Activated B cell treated with CpG ODN at 0.5 μM for 24 hours (primary cell): ENCODE measurements at regions not wholly inside any gene's neighbourhood (a gene's known extent, or its start where the extent isn't known, plus 50 kb on each side); places are given as distances from the start of the nearest gene placed in this dataset.

Experiments
- ATAC-seq: fragments of 200-7000 bp; cut with Tn5 transposase; one replicate; pipeline ENCODE4 v1.10.0; 2021; ENCODE audit warnings: low read depth, mild to moderate bottlenecking, moderate library complexity
- CTCF ChIA-PET: fragments of 350-600 bp; sonication (Branson Sonifier 250); formaldehyde crosslinking; loops from one replicate; lab custom pipeline; 2021; ENCODE audit warnings: antibody characterized with exemption; lab: Charles Lee
- POLR2A ChIA-PET: fragments of 350-600 bp; sonication (Branson Sonifier 250); formaldehyde crosslinking; loops from one replicate; lab custom pipeline; 2021; ENCODE audit warnings: antibody characterized with exemption; lab: Charles Lee
- DNase-seq: peaks from one replicate; pipeline ENCODE4 v3.0.0; 2022
- H3K27ac Mint-ChIP-seq: one replicate; pipeline ENCODE4 v1.8.0; 2020; ENCODE audit warnings: mixed read lengths
- H3K27me3 Mint-ChIP-seq: one replicate; pipeline ENCODE4 v1.8.0; 2021; ENCODE audit warnings: mixed read lengths
- H3K36me3 Mint-ChIP-seq: one replicate; pipeline ENCODE4 v1.8.0; 2021; ENCODE audit warnings: low read depth, mixed read lengths
- H3K4me1 Mint-ChIP-seq: one replicate; pipeline ENCODE4 v1.8.0; 2021; ENCODE audit warnings: mixed read lengths
- H3K4me3 Mint-ChIP-seq: one replicate; pipeline ENCODE4 v1.8.0; 2020; ENCODE audit warnings: mild to moderate bottlenecking, mixed read lengths
- H3K9me3 Mint-ChIP-seq: one replicate; pipeline ENCODE4 v1.8.0; 2020; ENCODE audit warnings: mixed read lengths
- intact Hi-C: fragments of 100-400 bp; cut with micrococcal nuclease; formaldehyde crosslinking; loops from one replicate; pipeline ENCODE4 v1.15.1; 2024
- TF ChIP-seq, protein P1 (sequence below): fragments of 200-600 bp; IDR thresholded peaks from one replicate; pipeline ENCODE4 v1.8.0; 2022; ENCODE audit warnings: antibody characterized with exemption, mild to moderate bottlenecking

DNA sequence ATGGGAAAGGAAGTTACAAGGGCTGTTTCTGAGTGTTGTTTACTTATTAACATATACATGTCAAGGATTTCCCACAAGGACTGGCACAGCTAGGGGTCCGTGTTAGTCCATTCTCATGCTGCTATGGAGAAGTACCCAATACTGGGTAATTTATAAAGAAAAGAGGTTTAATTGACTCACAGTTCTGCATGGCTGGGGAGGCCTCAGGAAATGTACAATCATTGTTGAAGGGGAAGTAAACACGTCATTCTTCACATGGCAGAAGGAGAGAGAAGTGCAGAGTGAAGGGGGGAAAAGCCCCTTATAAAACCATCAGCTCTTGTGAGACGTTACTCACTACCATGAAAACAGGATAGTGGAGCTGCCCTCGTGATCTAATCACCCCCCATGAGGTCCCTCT, 128.9 kb upstream of the CELF4 start:
- Mint-ChIP-seq H3K36me3 (no peaks in the 10 kb centered on the region), H3K27ac (no peak overlapping the region), H3K27me3 (no peaks in the 10 kb centered on the region), H3K4me1 (no peaks in the 10 kb centered on the region), H3K9me3 (peaks cover 8% of the 10 kb centered on the region), H3K4me3 (no peak overlapping the region)
- ATAC-seq (no peak), DNase-seq (no peak)
- intact Hi-C loops: no loop called here
- ChIA-PET CTCF (no interaction called here), POLR2A (no interaction called here)
- TF ChIP-seq, protein P1, sequence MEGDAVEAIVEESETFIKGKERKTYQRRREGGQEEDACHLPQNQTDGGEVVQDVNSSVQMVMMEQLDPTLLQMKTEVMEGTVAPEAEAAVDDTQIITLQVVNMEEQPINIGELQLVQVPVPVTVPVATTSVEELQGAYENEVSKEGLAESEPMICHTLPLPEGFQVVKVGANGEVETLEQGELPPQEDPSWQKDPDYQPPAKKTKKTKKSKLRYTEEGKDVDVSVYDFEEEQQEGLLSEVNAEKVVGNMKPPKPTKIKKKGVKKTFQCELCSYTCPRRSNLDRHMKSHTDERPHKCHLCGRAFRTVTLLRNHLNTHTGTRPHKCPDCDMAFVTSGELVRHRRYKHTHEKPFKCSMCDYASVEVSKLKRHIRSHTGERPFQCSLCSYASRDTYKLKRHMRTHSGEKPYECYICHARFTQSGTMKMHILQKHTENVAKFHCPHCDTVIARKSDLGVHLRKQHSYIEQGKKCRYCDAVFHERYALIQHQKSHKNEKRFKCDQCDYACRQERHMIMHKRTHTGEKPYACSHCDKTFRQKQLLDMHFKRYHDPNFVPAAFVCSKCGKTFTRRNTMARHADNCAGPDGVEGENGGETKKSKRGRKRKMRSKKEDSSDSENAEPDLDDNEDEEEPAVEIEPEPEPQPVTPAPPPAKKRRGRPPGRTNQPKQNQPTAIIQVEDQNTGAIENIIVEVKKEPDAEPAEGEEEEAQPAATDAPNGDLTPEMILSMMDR: no peak

GRCh38 chr18:37691162-37691561, 125.6 kb upstream of the CELF4 start:
- no peak for ATAC-seq
- H3K4me1 Mint-ChIP-seq: no peaks in the 10 kb centered on the region
- H3K4me3 Mint-ChIP-seq: no peak overlapping the region

GRCh38 chr18:37689841-37690240, 124.2 kb upstream of the CELF4 start:
- intact Hi-C loops: no loop called here
- ChIA-PET POLR2A (no interaction called here), CTCF (no interaction called here)
- TF ChIP-seq, protein P1: no peak
- no peak overlapping the region for H3K4me3 Mint-ChIP-seq
- no peaks in the 10 kb centered on the region for H3K4me1 Mint-ChIP-seq
- peaks cover 5% of the 10 kb centered on the region for H3K9me3 Mint-ChIP-seq
- no peak overlapping the region for H3K27ac Mint-ChIP-seq
- no peaks in the 10 kb centered on the region for H3K27me3 Mint-ChIP-seq
- DNase-seq (no peak), ATAC-seq (no peak)
- no peaks in the 10 kb centered on the region for H3K36me3 Mint-ChIP-seq

More at GRCh38 chr18:37691162-37691561, 125.6 kb upstream of the CELF4 start:
- no peak for DNase-seq
- H3K36me3 Mint-ChIP-seq: no peaks in the 10 kb centered on the region
- TF ChIP-seq, protein P1: no peak
- intact Hi-C loops: no loop called here
- ChIA-PET POLR2A (no interaction called here), CTCF (no interaction called here)
- H3K27ac Mint-ChIP-seq: no peak overlapping the region
- H3K9me3 Mint-ChIP-seq: peaks cover 5% of the 10 kb centered on the region
- no peaks in the 10 kb centered on the region for H3K27me3 Mint-ChIP-seq

GRCh38 chr18:37684590-37684989, 119.0 kb upstream of the CELF4 start:
- ChIA-PET CTCF (no interaction called here), POLR2A (no interaction called here)
- Mint-ChIP-seq H3K36me3 (no peaks in the 10 kb centered on the region), H3K4me1 (no peaks in the 10 kb centered on the region), H3K9me3 (no peaks in the 10 kb centered on the region), H3K27ac (no peak overlapping the region), H3K4me3 (no peak overlapping the region), H3K27me3 (no peaks in the 10 kb centered on the region)
- intact Hi-C loops: no loop called here
- TF ChIP-seq, protein P1: no peak
- no peak for ATAC-seq
- DNase-seq: no peak

DNA sequence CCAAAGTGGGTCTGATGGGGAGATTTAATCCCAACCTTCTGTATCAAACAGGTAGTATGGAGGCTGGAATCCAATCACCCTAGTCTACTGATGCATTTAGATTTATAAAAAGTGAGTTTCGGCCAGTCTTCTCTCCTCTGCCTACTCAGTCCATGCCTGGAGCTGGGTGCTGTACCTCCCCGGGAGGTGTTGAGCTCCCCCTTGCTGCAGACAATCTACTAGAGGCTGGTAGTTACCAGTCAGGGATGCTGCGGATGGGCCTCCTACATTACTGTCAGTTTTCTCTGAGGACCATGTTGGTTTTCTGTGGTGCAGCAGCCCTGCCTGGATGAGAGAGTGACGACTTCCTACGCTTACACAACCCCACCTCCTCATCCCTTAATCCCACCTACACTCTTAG, 118.6 kb upstream of the CELF4 start:
- no peaks in the 10 kb centered on the region for H3K27me3 Mint-ChIP-seq
- no peak overlapping the region for H3K4me3 Mint-ChIP-seq
- intact Hi-C loops: no loop called here
- ChIA-PET CTCF (no interaction called here), POLR2A (no interaction called here)
- H3K4me1 Mint-ChIP-seq: no peaks in the 10 kb centered on the region
- TF ChIP-seq, protein P1: no peak
- no peak overlapping the region for H3K27ac Mint-ChIP-seq
- no peaks in the 10 kb centered on the region for H3K36me3 Mint-ChIP-seq
- no peaks in the 10 kb centered on the region for H3K9me3 Mint-ChIP-seq
- DNase-seq: no peak
- ATAC-seq: no peak
